KMS-11 (cell line): ENCODE measurements at regions not wholly inside any gene's neighbourhood (a gene's known extent, or its start where the extent isn't known, plus 50 kb on each side); places are given as distances from the start of the nearest gene placed in this dataset.

ENCODE experiments used
- H2AFZ ChIP-seq: fragments of 200-600 bp; sonication (generic); 2 replicates; pipeline ENCODE4 v1.6.1; 2016; ENCODE audit warnings: antibody characterized with exemption, mixed run types, low read depth
- H3K27ac ChIP-seq: fragments of 200-600 bp; sonication (generic); 2 replicates; pipeline ENCODE4 v1.6.1; 2016; ENCODE audit warnings: mild to moderate bottlenecking, mixed run types
- H3K27me3 ChIP-seq: fragments of 200-600 bp; sonication (generic); 2 replicates; pipeline ENCODE4 v1.6.1; 2017; ENCODE audit warnings: mild to moderate bottlenecking, low read depth, mixed run types, moderate library complexity; ENCODE audit not compliant: insufficient read depth
- H3K36me3 ChIP-seq: fragments of 200-600 bp; sonication (generic); 2 replicates; pipeline ENCODE4 v1.6.1; 2017; ENCODE audit warnings: mild to moderate bottlenecking, mixed run types; ENCODE audit not compliant: insufficient read depth
- H3K4me1 ChIP-seq: fragments of 200-600 bp; sonication (generic); 2 replicates; pipeline ENCODE4 v1.6.1; 2016; ENCODE audit warnings: mild to moderate bottlenecking, low read depth, mixed run types; ENCODE audit not compliant: poor library complexity, severe bottlenecking
- H3K4me2 ChIP-seq: fragments of 200-600 bp; sonication (generic); 2 replicates; pipeline ENCODE4 v1.7.0; 2016; ENCODE audit warnings: mild to moderate bottlenecking, mixed run types
- H3K4me3 ChIP-seq: fragments of 200-600 bp; sonication (generic); IDR thresholded peaks from 2 replicates; pipeline ENCODE4 v1.6.1; 2017; ENCODE audit warnings: low read depth, low read length, mixed read lengths; ENCODE audit not compliant: insufficient read depth
- H3K79me2 ChIP-seq: fragments of 200-600 bp; sonication (generic); 2 replicates; pipeline ENCODE4 v1.6.1; 2016; ENCODE audit warnings: low read depth, mixed run types; ENCODE audit not compliant: insufficient read depth
- H3K9ac ChIP-seq: fragments of 200-600 bp; sonication (generic); 2 replicates; pipeline ENCODE4 v1.6.1; 2016; ENCODE audit warnings: mild to moderate bottlenecking, mixed run types
- H4K20me1 ChIP-seq: fragments of 200-600 bp; sonication (generic); 2 replicates; pipeline ENCODE4 v1.6.1; 2016; ENCODE audit warnings: mild to moderate bottlenecking, mixed run types; ENCODE audit not compliant: insufficient read depth
- TF ChIP-seq, protein P1 (sequence below): fragments of 200-600 bp; sonication (generic); conservative IDR thresholded peaks from 2 replicates; pipeline ENCODE4 v1.6.1; 2017; ENCODE audit warnings: low read depth, mild to moderate bottlenecking, antibody characterized with exemption, low read length, moderate library complexity, mixed read lengths

DNA sequence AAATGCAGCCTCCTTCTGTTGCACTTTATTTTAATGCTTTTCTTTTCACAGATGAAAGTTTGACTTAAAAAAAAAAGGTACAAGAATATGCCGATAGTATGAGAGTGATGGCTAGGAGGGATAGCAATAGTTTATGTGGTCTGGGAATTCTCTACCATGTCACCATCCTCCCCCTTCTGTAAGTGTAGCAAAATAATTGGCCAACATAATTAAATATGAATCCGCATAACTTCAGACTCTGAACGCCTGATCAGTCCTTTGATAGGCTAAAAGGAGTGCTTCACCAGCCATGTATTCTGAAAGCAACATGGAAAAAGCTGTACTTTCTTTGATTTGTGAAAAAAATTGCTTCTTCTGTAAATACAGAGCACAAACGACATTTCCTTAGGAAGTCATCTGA is 95.7 kb upstream of the TTC29 start:
- no peak overlapping the region for H3K4me3 ChIP-seq
- TF ChIP-seq, protein P1, sequence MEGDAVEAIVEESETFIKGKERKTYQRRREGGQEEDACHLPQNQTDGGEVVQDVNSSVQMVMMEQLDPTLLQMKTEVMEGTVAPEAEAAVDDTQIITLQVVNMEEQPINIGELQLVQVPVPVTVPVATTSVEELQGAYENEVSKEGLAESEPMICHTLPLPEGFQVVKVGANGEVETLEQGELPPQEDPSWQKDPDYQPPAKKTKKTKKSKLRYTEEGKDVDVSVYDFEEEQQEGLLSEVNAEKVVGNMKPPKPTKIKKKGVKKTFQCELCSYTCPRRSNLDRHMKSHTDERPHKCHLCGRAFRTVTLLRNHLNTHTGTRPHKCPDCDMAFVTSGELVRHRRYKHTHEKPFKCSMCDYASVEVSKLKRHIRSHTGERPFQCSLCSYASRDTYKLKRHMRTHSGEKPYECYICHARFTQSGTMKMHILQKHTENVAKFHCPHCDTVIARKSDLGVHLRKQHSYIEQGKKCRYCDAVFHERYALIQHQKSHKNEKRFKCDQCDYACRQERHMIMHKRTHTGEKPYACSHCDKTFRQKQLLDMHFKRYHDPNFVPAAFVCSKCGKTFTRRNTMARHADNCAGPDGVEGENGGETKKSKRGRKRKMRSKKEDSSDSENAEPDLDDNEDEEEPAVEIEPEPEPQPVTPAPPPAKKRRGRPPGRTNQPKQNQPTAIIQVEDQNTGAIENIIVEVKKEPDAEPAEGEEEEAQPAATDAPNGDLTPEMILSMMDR: no peak
- H3K27ac ChIP-seq: no peak overlapping the region
- H4K20me1 ChIP-seq: no peaks in the 10 kb centered on the region
- H3K9ac ChIP-seq: no peak overlapping the region
- H2AFZ ChIP-seq: no peak overlapping the region
- no peaks in the 10 kb centered on the region for H3K27me3 ChIP-seq
- H3K36me3 ChIP-seq: no peaks in the 10 kb centered on the region
- no peak overlapping the region for H3K4me2 ChIP-seq
- H3K79me2 ChIP-seq: no peaks in the 10 kb centered on the region
- H3K4me1 ChIP-seq: no peaks in the 10 kb centered on the region

DNA sequence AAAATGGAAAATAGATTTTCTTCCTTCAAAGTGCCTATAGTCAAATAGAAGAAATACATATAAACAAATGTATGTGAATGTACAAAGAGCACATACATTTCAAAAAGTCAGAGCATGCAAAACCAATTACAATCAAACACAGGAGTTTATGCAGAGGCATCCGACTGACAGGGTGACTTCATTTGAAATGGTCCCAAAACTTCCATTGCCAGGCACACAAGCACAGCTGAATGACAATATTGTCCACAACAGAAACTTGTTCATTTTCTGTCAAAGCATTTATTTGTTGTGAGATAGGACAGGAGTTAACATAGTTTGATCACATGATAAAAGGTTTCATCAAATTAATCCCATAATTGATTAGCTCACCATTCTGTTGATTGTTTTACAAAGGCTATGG is 96.4 kb upstream of the TTC29 start:
- H3K4me2 ChIP-seq: no peak overlapping the region
- no peaks in the 10 kb centered on the region for H3K36me3 ChIP-seq
- no peaks in the 10 kb centered on the region for H3K27me3 ChIP-seq
- no peaks in the 10 kb centered on the region for H4K20me1 ChIP-seq
- no peak overlapping the region for H3K27ac ChIP-seq
- TF ChIP-seq, protein P1: no peak
- H3K9ac ChIP-seq: no peak overlapping the region
- no peak overlapping the region for H3K4me3 ChIP-seq
- no peak overlapping the region for H2AFZ ChIP-seq
- H3K79me2 ChIP-seq: no peaks in the 10 kb centered on the region
- no peaks in the 10 kb centered on the region for H3K4me1 ChIP-seq

DNA sequence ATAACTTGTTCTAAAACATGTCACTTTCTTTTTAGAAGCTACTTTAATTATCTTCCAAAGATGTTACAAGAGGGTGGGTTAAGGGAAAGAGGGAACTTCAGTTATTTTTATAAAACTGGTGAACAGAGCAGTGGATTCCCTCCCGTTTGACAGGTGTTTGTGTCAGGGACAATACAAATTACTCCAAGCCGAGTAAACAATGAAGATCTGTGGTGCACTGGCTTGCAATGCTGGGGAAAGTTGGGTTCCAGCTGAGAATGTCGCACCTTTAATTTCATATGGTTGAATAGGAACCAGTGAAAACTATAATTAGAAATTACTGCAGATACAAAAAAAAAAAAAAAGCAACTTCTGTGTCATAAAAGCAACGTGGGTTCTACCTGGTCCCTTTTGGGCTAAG is 98.6 kb upstream of the TTC29 start:
- H3K4me2 ChIP-seq: no peak overlapping the region
- no peaks in the 10 kb centered on the region for H3K4me1 ChIP-seq
- no peaks in the 10 kb centered on the region for H4K20me1 ChIP-seq
- no peak overlapping the region for H2AFZ ChIP-seq
- H3K36me3 ChIP-seq: no peaks in the 10 kb centered on the region
- TF ChIP-seq, protein P1: no peak
- no peak overlapping the region for H3K4me3 ChIP-seq
- no peaks in the 10 kb centered on the region for H3K27me3 ChIP-seq
- H3K79me2 ChIP-seq: no peaks in the 10 kb centered on the region
- H3K27ac ChIP-seq: no peak overlapping the region
- no peak overlapping the region for H3K9ac ChIP-seq

GRCh38 chr4:147049946-147050345 is 104.3 kb upstream of the TTC29 start:
- Histone ChIP-seq H3K27ac (no peak overlapping the region), H4K20me1 (no peaks in the 10 kb centered on the region), H3K4me3 (no peak overlapping the region), H3K36me3 (no peaks in the 10 kb centered on the region), H3K4me2 (no peak overlapping the region), H3K79me2 (no peaks in the 10 kb centered on the region), H2AFZ (no peak overlapping the region), H3K9ac (no peak overlapping the region), H3K4me1 (no peaks in the 10 kb centered on the region), H3K27me3 (no peaks in the 10 kb centered on the region)
- TF ChIP-seq, protein P1: no peak
